OCI-LY1 (cell line): ENCODE measurements at regions not wholly inside any gene's neighbourhood (a gene's known extent, or its start where the extent isn't known, plus 50 kb on each side); places are given as distances from the start of the nearest gene placed in this dataset.

Source experiments
- H2AFZ ChIP-seq: fragments of 200-600 bp; sonication (generic), shearing (Covaris generic); 2 replicates; pipeline ENCODE4 v1.6.0; 2014; ENCODE audit warnings: antibody characterized with exemption, mild to moderate bottlenecking, low read length
- H3F3A ChIP-seq: fragments of 200-600 bp; sonication (generic), shearing (Covaris generic); 2 replicates; pipeline ENCODE4 v1.6.0; 2014; ENCODE audit warnings: mild to moderate bottlenecking, antibody characterized with exemption, low read length, moderate library complexity; ENCODE audit not compliant: insufficient read depth
- H3K27ac ChIP-seq: fragments of 200-600 bp; sonication (generic); 2 replicates; pipeline ENCODE4 v1.5.1; 2014; ENCODE audit warnings: low read length, mixed run types, mild to moderate bottlenecking, low read depth; ENCODE audit not compliant: poor library complexity, severe bottlenecking
- H3K27me3 ChIP-seq: fragments of 200-600 bp; sonication (generic); 2 replicates; pipeline ENCODE4 v1.6.0; 2014; ENCODE audit warnings: antibody characterized with exemption, mild to moderate bottlenecking, low read length, moderate library complexity; ENCODE audit not compliant: insufficient read depth
- H3K36me3 ChIP-seq: fragments of 200-600 bp; sonication (generic); 2 replicates; pipeline ENCODE4 v1.6.1; 2014; ENCODE audit warnings: mild to moderate bottlenecking, antibody characterized with exemption, low read length, moderate library complexity, mixed read lengths; ENCODE audit not compliant: insufficient read depth
- H3K4me1 ChIP-seq: fragments of 200-600 bp; sonication (generic); 2 replicates; pipeline ENCODE4 v1.5.1; 2014; ENCODE audit warnings: mild to moderate bottlenecking, low read length, moderate library complexity; ENCODE audit not compliant: insufficient read depth, severe bottlenecking
- H3K4me2 ChIP-seq: fragments of 200-600 bp; sonication (generic), shearing (Covaris generic); 2 replicates; pipeline ENCODE4 v1.6.1; 2014; ENCODE audit warnings: low read length
- H3K4me3 ChIP-seq: fragments of 200-600 bp; sonication (generic); 2 replicates; pipeline ENCODE4 v1.5.1; 2014; ENCODE audit warnings: low read length, low read depth, mild to moderate bottlenecking, mixed read lengths; ENCODE audit not compliant: poor library complexity, severe bottlenecking
- H3K79me2 ChIP-seq: fragments of 200-600 bp; shearing (Covaris generic); 2 replicates; pipeline ENCODE4 v1.6.1; 2016; ENCODE audit warnings: mixed run types, low read length, mixed read lengths; ENCODE audit not compliant: insufficient read depth
- H3K9ac ChIP-seq: fragments of 200-600 bp; sonication (generic), shearing (Covaris generic); 2 replicates; pipeline ENCODE4 v1.6.1; 2014; ENCODE audit warnings: mild to moderate bottlenecking, low read length, mixed read lengths
- H3K9me2 ChIP-seq: fragments of 200-600 bp; sonication (generic), shearing (Covaris generic); 2 replicates; pipeline ENCODE4 v1.6.1; 2014; ENCODE audit warnings: low read depth, mild to moderate bottlenecking, low read length, mixed read lengths
- H3K9me3 ChIP-seq: fragments of 200-600 bp; shearing (Covaris generic); 2 replicates; pipeline ENCODE4 v1.6.1; 2014; ENCODE audit warnings: low read length, mixed read lengths
- H4K20me1 ChIP-seq: fragments of 200-600 bp; sonication (generic), shearing (Covaris generic); 2 replicates; pipeline ENCODE4 v1.6.0; 2016; ENCODE audit warnings: mild to moderate bottlenecking, low read length; ENCODE audit not compliant: insufficient read depth
- EZH2 ChIP-seq: fragments of 200-600 bp; sonication (generic), shearing (Covaris generic); IDR thresholded peaks from 2 replicates; pipeline ENCODE4 v1.8.0; 2017; ENCODE audit warnings: borderline replicate concordance, mixed run types, mild to moderate bottlenecking, antibody characterized with exemption, low read length, moderate library complexity, mixed read lengths
- TF ChIP-seq, protein P1 (sequence below): fragments of 200-600 bp; sonication (generic), shearing (Covaris generic); IDR thresholded peaks from 2 replicates; pipeline ENCODE4 v1.5.1; 2017; ENCODE audit warnings: mild to moderate bottlenecking, antibody characterized with exemption, low read length, moderate library complexity, mixed read lengths

GRCh38 chr12:60494244-60494643 is 898.4 kb downstream of the SLC16A7 start:
- no peaks in the 10 kb centered on the region for H3K79me2 ChIP-seq
- H4K20me1 ChIP-seq = no peaks in the 10 kb centered on the region
- H3K4me1 ChIP-seq = no peaks in the 10 kb centered on the region
- TF ChIP-seq, protein P1, sequence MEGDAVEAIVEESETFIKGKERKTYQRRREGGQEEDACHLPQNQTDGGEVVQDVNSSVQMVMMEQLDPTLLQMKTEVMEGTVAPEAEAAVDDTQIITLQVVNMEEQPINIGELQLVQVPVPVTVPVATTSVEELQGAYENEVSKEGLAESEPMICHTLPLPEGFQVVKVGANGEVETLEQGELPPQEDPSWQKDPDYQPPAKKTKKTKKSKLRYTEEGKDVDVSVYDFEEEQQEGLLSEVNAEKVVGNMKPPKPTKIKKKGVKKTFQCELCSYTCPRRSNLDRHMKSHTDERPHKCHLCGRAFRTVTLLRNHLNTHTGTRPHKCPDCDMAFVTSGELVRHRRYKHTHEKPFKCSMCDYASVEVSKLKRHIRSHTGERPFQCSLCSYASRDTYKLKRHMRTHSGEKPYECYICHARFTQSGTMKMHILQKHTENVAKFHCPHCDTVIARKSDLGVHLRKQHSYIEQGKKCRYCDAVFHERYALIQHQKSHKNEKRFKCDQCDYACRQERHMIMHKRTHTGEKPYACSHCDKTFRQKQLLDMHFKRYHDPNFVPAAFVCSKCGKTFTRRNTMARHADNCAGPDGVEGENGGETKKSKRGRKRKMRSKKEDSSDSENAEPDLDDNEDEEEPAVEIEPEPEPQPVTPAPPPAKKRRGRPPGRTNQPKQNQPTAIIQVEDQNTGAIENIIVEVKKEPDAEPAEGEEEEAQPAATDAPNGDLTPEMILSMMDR = peak; percentile 52; the same call in 1 of the 2 replicates
- no peak for TF ChIP-seq EZH2
- no peaks in the 10 kb centered on the region for H3K27me3 ChIP-seq
- H2AFZ ChIP-seq = no peak overlapping the region
- H3K9ac ChIP-seq = no peak overlapping the region
- H3F3A ChIP-seq = no peaks in the 10 kb centered on the region
- H3K27ac ChIP-seq = no peak overlapping the region
- H3K9me2 ChIP-seq = no peaks in the 10 kb centered on the region
- no peak overlapping the region for H3K4me3 ChIP-seq
- H3K36me3 ChIP-seq = no peaks in the 10 kb centered on the region
- H3K4me2 ChIP-seq = no peak overlapping the region
- no peaks in the 10 kb centered on the region for H3K9me3 ChIP-seq

GRCh38 chr12:60498656-60499055 is 902.8 kb downstream of the SLC16A7 start:
- H3K4me3 ChIP-seq = no peak overlapping the region
- no peak overlapping the region for H2AFZ ChIP-seq
- TF ChIP-seq, protein P1 = no peak
- TF ChIP-seq EZH2 = no peak
- H3K9me3 ChIP-seq = no peaks in the 10 kb centered on the region
- H3K4me2 ChIP-seq = no peak overlapping the region
- H3K36me3 ChIP-seq = no peaks in the 10 kb centered on the region
- H3K79me2 ChIP-seq = no peaks in the 10 kb centered on the region
- no peaks in the 10 kb centered on the region for H3K9me2 ChIP-seq
- no peak overlapping the region for H3K27ac ChIP-seq
- H3K27me3 ChIP-seq = no peaks in the 10 kb centered on the region
- H4K20me1 ChIP-seq = no peaks in the 10 kb centered on the region
- no peaks in the 10 kb centered on the region for H3K4me1 ChIP-seq
- H3F3A ChIP-seq = no peaks in the 10 kb centered on the region
- H3K9ac ChIP-seq = no peak overlapping the region

DNA sequence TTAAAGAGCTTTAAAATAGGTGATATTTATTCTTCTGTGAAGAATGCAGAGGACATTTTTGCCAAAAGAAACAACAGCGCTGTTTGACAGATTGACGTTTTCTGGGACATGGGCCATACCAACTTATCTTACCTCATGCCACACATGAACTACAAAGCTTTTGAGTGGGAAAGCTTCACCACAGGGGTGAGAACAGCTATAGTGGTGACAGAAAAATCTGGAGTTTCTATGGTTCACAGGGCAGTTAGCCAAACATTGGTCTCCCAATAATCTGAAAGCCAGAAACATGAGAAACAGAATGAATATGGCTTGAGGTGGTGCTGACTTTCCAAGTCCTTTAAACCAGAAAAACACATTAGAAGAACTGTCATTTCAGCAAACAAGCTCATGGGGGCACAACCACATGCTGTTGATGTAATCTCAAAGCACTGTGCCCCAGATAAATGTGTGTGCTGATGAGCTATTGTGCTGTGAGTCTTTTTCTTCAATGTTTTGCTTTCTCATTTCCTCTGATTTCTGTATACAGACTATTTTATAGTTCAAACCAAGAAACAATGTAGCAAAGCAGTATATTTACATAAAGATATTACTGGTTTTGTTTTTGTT is 905.4 kb downstream of the SLC16A7 start:
- Histone ChIP-seq H4K20me1 (no peaks in the 10 kb centered on the region), H3K4me2 (no peak overlapping the region), H3K4me1 (no peaks in the 10 kb centered on the region), H3K27ac (no peak overlapping the region), H3F3A (no peaks in the 10 kb centered on the region), H3K9me3 (no peaks in the 10 kb centered on the region), H3K9me2 (no peaks in the 10 kb centered on the region), H3K9ac (no peak overlapping the region), H3K36me3 (no peaks in the 10 kb centered on the region), H3K79me2 (no peaks in the 10 kb centered on the region), H3K4me3 (no peak overlapping the region), H2AFZ (no peak overlapping the region), H3K27me3 (no peaks in the 10 kb centered on the region)
- TF ChIP-seq, protein P1 = no peak
- TF ChIP-seq EZH2 = no peak
